GM12865 (cell line): ENCODE measurements at regions not wholly inside any gene's neighbourhood (a gene's known extent, or its start where the extent isn't known, plus 50 kb on each side); places are given as distances from the start of the nearest gene placed in this dataset.

Experiments used
- DNase-seq: peaks from one replicate; pipeline ENCODE4 v3.0.0; 2010; ENCODE audit warnings: low read depth
- H3K4me3 ChIP-seq: 2 replicates; pipeline ENCODE4 v1.5.1; 2011; ENCODE audit warnings: mild to moderate bottlenecking, low read depth, low read length, control low read depth
- TF ChIP-seq, protein P1 (sequence below): IDR thresholded peaks from 2 replicates; pipeline ENCODE4 v1.5.1; 2011; ENCODE audit warnings: low read length, control low read depth, low read depth, inconsistent platforms; ENCODE audit not compliant: insufficient read depth; ENCODE audit errors: missing control alignments

- DNase-seq = no peak
- TF ChIP-seq, protein P1, sequence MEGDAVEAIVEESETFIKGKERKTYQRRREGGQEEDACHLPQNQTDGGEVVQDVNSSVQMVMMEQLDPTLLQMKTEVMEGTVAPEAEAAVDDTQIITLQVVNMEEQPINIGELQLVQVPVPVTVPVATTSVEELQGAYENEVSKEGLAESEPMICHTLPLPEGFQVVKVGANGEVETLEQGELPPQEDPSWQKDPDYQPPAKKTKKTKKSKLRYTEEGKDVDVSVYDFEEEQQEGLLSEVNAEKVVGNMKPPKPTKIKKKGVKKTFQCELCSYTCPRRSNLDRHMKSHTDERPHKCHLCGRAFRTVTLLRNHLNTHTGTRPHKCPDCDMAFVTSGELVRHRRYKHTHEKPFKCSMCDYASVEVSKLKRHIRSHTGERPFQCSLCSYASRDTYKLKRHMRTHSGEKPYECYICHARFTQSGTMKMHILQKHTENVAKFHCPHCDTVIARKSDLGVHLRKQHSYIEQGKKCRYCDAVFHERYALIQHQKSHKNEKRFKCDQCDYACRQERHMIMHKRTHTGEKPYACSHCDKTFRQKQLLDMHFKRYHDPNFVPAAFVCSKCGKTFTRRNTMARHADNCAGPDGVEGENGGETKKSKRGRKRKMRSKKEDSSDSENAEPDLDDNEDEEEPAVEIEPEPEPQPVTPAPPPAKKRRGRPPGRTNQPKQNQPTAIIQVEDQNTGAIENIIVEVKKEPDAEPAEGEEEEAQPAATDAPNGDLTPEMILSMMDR = no peak
- H3K4me3 ChIP-seq = no peak overlapping the region
Measured at GRCh38 chr2:21268878-21269224, 145.1 kb downstream of the TDRD15 start.

DNA sequence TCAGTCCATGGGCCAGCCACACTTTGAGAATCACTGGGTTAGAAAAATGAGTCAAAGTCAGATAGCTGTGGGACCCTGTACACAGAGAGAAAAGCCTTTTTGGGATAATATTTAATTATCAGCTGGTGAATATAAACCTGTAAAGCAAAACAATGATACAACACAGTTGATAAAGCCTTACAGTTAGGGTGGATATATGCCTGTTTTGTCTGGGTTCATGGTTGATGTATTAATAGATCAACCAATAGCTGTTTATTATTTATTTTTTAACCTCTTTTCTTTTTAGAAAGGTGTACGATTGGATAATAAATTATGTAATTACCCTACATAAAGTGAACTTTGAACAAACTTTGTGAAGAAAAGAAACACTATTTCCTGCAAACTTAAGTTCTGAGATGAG is 145.6 kb downstream of the TDRD15 start:
- no peak for DNase-seq
- H3K4me3 ChIP-seq = no peak overlapping the region
- TF ChIP-seq, protein P1 = no peak

- TF ChIP-seq, protein P1 = no peak
- no peak overlapping the region for H3K4me3 ChIP-seq
- no peak for DNase-seq
Measured at GRCh38 chr2:21270083-21270491, 146.3 kb downstream of the TDRD15 start.

- TF ChIP-seq, protein P1 = no peak
- no peak overlapping the region for H3K4me3 ChIP-seq
- DNase-seq = no peak
Measured at GRCh38 chr2:21270708-21271122, 146.9 kb downstream of the TDRD15 start.

DNA sequence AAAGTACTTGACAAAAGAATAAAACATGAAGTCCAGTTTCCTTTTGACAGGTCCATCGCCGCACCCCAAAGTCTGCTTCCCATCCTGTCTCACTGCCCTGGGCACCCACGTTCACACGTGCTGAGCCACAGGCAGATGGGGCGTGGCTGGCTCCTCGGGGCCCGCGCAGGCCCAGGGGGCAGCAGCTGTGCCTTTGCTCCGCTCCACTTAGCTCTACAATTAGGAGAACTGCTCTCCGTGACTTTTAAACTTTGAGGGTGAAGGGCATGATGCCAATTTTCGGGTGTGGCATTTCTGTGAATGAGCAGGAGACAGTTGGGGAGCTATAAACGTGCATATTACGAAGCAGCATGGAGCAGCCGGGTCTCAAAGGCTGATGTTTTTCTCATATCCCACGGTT is 152.4 kb downstream of the TDRD15 start:
- H3K4me3 ChIP-seq = no peak overlapping the region
- TF ChIP-seq, protein P1 = no peak
- DNase-seq = no peak

GRCh38 chr2:21277068-21278056 is 153.6 kb downstream of the TDRD15 start:
- TF ChIP-seq, protein P1 = no peak
- no peak for DNase-seq
- H3K4me3 ChIP-seq = no peak overlapping the region
